ENCODE measurements at regions not wholly inside any gene's neighbourhood (a gene's known extent, or its start where the extent isn't known, plus 50 kb on each side); places are given as distances from the start of the nearest gene placed in this dataset.

DNA sequence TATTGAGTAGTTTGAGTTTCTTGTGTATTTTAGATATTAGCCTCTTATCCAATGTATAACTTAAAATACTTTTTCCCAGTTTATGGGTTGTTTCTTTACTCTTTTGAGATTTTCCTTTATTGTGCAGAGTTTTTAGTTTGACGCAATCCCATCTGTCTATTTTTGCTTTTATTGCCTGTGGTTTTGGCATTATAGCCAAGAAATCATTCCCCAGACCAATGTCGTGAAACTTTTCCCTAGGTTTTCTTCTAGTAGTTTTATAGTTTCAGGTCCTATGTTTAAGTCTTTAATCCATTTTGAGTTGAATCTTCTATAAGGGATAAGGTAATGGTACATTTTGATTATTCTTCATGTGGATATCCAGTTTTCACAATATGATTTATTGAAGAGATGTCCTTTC lies 87.6 kb downstream of the LEPR start:
- TF ChIP-seq, protein P1, sequence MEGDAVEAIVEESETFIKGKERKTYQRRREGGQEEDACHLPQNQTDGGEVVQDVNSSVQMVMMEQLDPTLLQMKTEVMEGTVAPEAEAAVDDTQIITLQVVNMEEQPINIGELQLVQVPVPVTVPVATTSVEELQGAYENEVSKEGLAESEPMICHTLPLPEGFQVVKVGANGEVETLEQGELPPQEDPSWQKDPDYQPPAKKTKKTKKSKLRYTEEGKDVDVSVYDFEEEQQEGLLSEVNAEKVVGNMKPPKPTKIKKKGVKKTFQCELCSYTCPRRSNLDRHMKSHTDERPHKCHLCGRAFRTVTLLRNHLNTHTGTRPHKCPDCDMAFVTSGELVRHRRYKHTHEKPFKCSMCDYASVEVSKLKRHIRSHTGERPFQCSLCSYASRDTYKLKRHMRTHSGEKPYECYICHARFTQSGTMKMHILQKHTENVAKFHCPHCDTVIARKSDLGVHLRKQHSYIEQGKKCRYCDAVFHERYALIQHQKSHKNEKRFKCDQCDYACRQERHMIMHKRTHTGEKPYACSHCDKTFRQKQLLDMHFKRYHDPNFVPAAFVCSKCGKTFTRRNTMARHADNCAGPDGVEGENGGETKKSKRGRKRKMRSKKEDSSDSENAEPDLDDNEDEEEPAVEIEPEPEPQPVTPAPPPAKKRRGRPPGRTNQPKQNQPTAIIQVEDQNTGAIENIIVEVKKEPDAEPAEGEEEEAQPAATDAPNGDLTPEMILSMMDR (IDR thresholded peaks at IDR 0.05; ENCODE audit: poor library complexity), result no peak
- no peak for TF ChIP-seq EZH2phosphoT487 (IDR thresholded peaks at IDR 0.05; ENCODE audit: low read depth, severe bottlenecking, unreplicated experiment)

Data from hepatocyte (in vitro differentiated cells).